ENCODE measurements at regions not wholly inside any gene's neighbourhood (a gene's known extent, or its start where the extent isn't known, plus 50 kb on each side); places are given as distances from the start of the nearest gene placed in this dataset.

- TF ChIP-seq CTCF (IDR thresholded peaks at IDR 0.05; ENCODE audit: extremely low read depth in 1 of 2, insufficient read depth in 1 of 2, low read depth in 1 of 2, low read length in 2 of 2) (no peak), GATA2 (IDR thresholded peaks at IDR 0.05; ENCODE audit: insufficient read depth, insufficient read length, low read depth, low read length) (no peak), MYC (IDR thresholded peaks at IDR 0.05; ENCODE audit: low read depth, low read length) (no peak), MAX (IDR thresholded peaks at IDR 0.05; ENCODE audit: insufficient read depth, insufficient read length) (no peak), POLR2A (IDR thresholded peaks at IDR 0.05; ENCODE audit: low read depth, low read length) (no peak), POLR2AphosphoS5 (IDR thresholded peaks at IDR 0.05; ENCODE audit: insufficient read depth, low read depth, low read length) (no peak), EZH2 (IDR thresholded peaks at IDR 0.05; ENCODE audit: borderline replicate concordance, low read depth, low read length, severe bottlenecking) (no peak)
Measured at GRCh38 chr20:34171640-34172039, 59.6 kb upstream of the EIF2S2 start.
